ENCODE measurements at regions not wholly inside any gene's neighbourhood (a gene's known extent, or its start where the extent isn't known, plus 50 kb on each side); places are given as distances from the start of the nearest gene placed in this dataset.

- no peak for TF ChIP-seq EZH2phosphoT487 (conservative IDR thresholded peaks at IDR 0.05; ENCODE audit: low read length)
- TF ChIP-seq, protein P1, sequence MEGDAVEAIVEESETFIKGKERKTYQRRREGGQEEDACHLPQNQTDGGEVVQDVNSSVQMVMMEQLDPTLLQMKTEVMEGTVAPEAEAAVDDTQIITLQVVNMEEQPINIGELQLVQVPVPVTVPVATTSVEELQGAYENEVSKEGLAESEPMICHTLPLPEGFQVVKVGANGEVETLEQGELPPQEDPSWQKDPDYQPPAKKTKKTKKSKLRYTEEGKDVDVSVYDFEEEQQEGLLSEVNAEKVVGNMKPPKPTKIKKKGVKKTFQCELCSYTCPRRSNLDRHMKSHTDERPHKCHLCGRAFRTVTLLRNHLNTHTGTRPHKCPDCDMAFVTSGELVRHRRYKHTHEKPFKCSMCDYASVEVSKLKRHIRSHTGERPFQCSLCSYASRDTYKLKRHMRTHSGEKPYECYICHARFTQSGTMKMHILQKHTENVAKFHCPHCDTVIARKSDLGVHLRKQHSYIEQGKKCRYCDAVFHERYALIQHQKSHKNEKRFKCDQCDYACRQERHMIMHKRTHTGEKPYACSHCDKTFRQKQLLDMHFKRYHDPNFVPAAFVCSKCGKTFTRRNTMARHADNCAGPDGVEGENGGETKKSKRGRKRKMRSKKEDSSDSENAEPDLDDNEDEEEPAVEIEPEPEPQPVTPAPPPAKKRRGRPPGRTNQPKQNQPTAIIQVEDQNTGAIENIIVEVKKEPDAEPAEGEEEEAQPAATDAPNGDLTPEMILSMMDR (IDR thresholded peaks at IDR 0.05; ENCODE audit: insufficient read depth, low read length, poor library complexity, severe bottlenecking): peak; percentile 41
Measured at GRCh38 chr9:87812375-87813118, 70.1 kb upstream of the SPATA31E1 start.
